ENCODE measurements at regions not wholly inside any gene's neighbourhood (a gene's known extent, or its start where the extent isn't known, plus 50 kb on each side); places are given as distances from the start of the nearest gene placed in this dataset.

- TF ChIP-seq POLR2A (IDR thresholded peaks at IDR 0.05), result no peak
- no peak for TF ChIP-seq POLR2AphosphoS5 (IDR thresholded peaks at IDR 0.05)
Measured at GRCh38 chr9:85215961-85216360, 525.8 kb downstream of the AGTPBP1 start.

All from spleen (tissue), 3 donors.